ENCODE measurements at regions not wholly inside any gene's neighbourhood (a gene's known extent, or its start where the extent isn't known, plus 50 kb on each side); places are given as distances from the start of the nearest gene placed in this dataset.

DNA sequence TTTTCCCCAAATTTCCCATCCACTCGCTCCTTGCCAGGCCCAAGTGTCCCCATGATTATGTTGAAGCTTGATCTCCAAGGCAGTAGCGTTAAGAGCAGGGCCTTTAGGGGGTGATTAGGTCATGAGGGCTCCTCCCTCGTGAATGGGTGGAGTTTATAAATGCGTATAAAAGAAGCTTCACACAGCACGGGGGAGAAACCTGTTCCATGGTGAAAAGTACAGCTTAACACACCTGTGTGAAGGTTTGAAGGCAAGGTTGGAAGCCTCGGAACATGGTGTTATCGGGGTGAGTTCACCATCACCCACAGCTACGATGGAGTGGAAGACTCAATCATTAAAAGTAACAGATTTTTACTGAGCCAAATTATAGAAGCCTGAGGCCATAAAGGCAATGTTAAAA, 137.4 kb upstream of the ALKAL2 start:
- DNase-seq = no peak

DNA sequence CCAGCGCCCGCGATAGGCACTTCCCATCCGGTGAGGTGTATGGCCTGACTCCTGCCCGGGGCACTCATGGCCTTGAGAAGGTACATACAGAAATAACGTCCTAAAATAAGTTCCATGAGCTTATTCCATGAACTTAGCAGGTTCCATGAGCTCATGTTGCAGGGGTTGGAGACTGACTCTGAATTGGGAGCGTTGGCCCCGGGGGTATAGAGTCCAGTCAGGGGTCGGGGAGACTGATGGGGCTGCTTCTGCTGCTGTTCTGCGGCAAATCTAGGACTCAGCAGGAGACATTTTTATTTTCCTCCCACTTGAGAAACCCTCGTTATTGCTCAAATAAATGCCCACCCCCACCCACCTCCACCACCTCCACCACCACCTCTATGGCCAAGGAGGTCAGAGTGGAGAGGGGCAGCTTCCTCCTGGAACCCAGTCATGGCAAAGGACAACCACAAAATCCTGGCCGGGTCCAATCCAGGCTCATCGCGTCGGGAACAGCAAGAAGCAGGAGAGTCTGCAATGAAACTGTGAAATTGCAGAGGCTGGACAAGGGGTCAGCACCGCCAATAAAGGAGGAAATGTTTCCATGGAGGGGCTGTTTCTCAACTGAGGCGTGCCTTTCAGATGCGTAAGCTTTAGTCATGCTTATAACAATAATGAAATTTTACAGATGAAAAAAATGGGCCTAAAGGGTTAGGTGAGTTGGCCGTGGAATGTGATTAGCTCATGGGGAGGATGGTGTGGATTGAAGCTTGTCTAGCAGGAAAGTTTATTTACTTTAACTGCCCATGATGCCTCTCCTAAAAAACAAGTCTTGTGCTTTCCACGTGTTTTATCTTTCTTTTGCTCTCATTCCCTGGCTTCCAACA, 136.6 kb upstream of the ALKAL2 start:
- no peak for DNase-seq

DNA sequence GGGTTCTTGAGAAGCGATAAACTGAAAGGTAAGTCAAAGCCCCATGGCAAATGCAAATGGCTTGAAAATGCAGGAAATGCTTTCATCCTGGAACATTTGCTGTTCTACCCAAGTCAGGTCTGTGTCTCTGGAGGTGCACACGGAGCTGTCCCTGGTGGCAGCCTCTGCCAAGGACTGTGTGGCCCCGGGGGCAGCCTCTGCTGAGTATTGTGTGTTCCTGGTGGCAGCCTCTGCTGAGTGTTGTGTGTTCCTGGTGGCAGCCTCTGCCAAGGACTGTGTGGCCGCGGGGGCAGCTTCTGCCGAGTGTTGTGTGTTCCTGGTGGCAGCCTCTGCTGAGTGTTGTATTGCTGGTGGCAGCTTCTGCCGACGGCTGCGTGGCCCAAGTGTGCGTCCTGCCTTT, 135.6 kb upstream of the ALKAL2 start:
- DNase-seq = no peak

DNA sequence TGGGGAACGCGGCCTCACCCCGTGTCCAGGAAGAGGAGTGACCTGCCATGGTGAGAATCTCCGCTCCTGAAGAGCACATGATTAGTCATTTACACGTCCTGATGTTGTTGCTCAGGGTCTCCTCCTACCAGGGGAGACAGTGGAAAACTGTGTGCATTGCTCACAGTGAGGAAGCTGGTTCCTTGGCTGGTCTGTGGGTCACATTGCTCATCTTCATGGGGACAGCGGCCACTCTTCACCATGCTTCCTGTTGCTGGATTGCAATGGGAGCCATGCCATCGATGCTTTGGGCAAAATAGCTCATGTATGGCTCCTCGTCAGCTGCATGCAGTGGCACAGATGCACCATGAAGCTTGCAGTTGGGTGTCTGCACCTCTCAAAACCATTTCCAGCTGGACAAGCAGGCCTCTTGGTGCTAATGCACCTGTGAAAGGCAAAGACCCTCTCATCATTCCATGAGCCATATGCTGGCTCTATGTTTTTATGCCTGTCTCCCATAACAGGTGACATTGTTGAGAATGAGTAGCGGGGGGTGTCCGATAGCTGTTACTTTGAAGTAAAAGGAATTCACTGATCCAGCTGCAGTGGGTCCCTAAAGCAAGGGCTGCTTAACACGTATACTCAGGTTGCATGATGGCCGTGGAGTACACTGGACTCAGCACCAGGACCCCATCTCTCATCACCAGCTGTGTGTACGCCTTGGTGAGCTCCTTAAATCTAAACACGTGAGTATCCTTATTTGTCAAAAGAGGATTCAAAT, 135.0 kb upstream of the ALKAL2 start:
- no peak for DNase-seq

DNA sequence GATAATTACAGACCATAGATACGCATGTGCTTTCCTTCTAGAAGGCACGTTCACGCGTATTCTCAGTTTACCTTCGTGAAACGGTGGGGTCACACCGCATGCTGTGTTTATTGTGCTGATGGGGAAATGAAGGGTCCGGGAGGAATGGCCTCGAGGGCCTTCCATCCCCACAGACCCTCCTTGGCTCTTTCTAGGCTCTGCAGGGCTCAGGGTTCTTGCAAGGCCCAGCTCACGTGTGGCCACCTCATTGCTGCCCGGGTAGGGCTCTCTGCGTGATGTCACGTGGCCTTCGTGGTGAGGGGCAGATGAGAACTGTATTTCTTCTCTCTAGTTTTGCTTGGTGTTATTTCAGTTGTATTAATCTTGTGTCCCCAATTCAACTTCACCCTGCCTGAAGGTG, 133.5 kb upstream of the ALKAL2 start:
- DNase-seq = no peak

DNA sequence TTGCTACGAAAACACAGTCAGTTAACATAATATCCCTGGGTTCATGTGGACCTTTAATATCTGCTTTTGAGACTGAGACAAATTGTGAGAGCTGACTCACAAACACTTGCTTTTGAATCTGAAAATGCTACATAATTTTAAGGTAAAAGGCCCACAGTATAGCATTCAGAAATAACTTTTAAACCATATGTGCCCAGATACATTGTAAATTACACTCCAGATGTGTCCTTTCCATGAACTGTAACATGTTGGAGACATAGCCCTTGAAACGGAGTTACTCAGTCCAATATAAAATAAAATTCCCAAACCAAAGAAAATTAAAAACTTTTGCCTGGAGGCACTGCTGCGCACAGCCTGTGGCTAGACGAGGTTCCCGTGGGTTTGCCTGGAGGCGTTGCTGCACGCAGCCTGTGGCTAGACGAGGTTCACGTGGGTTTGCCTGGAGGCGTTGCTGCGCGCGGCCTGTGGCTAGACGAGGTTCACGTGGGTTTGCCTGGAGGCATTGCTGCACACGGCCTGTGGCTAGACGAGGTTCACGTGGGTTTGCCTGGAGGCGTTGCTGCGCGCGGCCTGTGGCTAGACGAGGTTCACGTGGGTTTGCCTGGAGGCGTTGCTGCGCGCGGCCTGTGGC, 131.9 kb upstream of the ALKAL2 start:
- DNase-seq = no peak

DNA sequence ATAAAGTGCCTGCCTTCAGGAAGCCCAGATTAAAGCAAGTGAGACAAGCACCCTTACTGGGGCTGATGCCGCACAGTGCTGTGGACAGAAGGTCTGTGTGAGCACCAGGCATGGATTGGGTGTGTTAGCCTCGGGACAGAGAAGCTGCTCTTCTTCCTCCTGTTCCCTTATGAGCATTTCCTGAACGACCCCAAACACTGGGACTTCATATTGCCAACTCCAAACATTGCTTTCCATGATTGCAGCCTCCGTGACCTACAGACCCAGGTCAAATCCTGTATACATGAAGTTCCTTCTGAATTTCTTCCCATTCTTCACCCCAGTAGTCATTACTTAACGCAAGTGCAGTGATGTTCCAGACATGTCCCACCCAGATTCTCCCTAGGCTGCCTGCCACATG, 129.8 kb upstream of the ALKAL2 start:
- DNase-seq = no peak

DNA sequence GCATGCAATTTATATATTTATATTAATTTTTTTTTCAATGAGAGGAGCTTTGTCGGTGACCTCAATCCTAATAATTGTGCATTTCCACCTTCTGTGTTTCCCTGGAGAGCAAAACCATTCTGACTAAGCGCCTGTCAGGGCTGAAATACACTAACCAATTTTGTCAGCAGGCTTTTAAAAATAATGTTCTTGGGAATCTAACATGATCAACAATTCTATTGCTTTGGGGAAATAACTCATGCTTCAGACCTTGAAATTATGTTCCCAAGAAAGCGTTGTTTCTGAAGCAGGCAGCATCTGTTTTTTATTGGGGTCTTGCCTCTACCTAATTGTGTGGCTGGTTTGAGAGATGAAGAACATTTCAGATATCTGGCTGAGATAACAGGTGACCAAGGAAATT, 129.1 kb upstream of the ALKAL2 start:
- DNase-seq = no peak

DNA sequence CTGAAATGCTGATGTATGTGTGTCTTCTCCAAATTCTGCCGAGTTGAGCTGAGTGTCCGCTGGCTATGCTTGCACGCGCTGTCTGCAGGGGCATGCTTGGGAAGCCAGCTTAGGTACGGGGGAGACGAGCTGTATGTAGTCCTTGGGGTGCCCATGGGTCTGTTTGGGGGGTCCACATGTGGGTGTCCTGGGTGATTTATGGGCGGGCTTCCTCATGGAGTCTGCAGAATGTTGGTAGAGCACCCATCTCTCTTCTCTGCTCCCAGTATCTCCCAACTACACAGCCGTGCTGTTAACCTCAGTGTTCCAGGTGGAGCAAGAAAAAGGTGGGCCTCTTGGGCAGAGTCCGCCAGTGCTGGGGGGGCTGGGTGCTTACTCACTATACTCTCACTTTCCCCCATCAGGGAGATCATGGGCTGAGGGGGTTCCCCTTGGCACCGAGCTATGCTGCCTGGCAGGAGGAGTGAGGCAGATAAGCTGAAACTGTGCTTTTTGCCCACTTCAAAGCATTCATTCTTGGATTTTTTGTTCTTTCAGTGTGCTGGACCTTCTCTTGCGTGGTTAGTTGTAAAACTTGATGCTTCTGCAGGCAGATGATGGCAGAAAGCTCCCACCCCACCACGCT, 128.2 kb upstream of the ALKAL2 start:
- no peak for DNase-seq

DNA sequence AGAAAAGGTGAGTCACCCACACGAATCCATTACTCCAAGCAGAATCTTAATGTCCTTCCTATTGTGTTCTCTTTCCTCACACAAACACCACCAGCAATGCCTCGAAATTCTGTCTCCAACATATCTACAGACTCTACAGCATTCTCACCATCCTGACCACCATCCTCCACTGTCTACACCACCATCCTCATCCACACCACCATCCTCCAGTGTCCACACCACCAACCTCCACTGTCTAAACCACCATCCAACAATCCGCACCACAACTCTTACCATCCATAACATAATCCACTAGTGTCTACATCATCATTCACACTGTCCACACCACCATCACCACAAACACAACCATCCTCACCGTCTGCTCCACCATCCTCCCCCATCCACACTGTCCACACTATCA, 121.6 kb upstream of the ALKAL2 start:
- DNase-seq = no peak

DNA sequence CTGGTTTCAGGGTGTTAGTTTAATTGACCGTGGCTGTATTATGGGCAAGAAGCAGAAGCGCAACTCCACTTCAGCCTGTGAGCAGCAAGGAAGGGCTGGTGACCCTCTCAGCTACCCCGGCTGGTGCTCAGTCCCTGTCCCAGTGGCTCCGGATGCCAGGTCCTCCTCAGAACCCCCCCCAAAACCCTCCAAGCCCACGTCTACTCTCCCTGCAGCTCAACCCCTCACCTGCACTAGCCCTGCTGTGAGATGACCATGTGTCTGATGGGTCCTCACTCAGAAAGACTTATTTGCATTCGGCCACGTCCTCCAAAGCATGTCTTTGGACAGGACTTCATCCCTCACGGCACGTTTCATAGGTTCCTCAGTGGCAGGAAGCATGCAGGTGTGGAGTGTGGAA, 119.7 kb upstream of the ALKAL2 start:
- DNase-seq = no peak

DNA sequence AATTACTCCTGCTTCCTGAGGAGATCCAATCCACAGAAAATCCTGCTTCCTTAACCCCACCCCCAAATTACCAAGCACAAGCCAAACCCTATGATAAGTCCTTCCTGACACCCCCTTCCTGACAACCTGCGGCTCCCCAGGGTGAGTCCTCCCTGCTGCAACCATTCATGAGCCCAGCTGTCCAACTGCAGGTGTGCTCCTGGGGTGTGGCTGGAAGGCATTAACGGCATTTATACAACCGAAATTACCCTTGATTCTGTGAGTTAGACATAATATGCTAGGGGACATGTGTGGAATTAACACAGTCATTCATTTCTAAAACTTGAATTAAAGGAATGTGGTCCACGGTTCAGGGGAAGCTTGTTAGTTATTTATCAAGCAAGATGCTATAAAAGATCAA, 119.0 kb upstream of the ALKAL2 start:
- no peak for DNase-seq

DNA sequence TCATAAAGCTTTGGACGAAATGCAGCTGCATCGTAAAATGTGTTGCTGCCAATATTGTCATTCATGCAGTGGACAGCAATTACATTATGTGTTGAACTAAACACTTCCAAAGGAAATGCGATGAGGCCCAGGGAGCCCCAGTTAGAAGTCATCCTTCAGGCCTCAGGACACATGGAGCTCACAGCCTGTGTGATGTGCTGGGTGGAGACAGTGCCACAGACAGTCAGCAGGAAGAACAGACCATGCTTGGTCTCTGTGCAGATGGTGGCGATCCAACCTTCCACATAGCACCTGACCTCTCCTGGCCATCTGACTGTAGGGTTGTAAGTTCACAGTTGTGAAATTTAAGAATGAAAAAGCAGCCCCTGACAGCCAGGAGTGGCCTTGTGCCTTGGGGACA, 118.3 kb upstream of the ALKAL2 start:
- DNase-seq = no peak

DNA sequence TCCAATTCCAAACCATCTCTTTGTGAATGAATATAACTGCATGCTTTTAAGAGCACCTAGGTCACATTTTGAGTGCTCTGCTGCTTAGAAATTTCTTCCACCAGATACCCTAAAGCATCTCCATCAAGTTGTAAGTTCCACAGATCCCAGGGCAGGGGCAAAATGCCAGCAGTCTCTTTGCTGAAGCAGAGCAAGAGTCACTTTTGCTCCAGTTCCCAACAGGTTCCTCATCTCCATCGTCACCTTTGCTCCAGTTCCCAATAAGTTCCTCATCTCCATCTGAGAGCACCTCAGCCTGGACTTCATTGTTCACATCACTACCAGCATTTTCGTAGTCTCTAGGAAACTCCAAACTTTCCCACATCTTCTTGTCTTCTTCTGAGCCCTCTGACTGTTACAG, 116.7 kb upstream of the ALKAL2 start:
- DNase-seq = no peak

DNA sequence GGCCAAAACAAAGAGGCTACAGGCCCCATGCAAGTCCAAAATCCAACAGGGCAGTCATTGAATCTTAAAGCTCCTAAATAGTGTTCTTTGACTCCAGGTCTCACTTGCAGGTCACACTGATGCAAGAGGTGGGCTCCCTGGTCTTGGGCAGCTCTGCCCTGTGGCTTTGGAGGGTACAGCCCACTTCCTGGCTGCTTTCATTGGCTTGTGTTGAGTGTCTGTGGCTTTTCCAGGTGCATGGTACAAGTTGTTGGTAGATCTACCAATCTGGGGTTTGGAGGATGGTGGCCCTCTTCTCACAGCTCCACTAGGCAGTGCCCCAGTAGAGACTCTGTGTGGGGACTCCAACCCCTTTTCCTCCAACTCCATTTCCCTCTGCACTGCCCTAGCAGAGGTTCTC, 115.8 kb upstream of the ALKAL2 start:
- no peak for DNase-seq

DNA sequence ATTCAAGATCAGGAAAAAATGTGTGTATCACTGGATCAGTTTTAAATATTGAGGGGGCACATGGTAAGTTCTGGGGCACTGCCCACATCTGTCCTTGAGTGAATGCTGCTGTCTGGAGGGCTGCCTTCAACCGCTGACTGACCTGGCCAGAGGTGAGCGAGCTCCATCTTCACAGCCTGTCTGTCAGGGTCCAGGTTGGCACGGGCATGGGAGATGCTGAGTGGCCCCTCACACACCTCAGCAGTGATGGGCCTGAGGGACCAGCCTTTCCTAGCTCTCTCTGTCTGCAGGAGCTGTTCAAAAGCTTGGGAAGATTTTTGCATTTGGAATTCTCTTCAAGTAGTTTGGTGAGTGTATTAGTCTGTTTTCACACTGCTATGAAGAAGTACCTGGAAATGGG, 114.8 kb upstream of the ALKAL2 start:
- no peak for DNase-seq

DNA sequence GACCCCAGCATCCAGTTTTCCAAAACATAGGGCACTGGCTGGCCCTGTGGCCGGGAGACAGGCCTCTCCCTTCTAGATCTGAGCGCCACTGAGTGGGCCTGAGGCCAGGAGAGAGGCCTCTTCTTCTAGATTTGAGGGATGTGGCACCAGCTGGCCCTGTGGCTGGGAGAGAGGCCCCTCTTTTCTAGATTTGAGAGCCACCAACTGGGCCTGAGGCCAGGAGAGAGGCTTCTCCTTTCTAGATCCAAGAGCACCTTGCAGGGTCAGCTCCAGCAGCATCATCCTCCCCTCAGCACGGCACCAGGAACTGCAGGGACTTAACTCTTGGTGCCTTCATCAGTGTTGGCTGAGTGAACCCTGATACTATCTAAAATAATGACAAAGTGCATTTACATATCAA, 114.3 kb upstream of the ALKAL2 start:
- no peak for DNase-seq

DNA sequence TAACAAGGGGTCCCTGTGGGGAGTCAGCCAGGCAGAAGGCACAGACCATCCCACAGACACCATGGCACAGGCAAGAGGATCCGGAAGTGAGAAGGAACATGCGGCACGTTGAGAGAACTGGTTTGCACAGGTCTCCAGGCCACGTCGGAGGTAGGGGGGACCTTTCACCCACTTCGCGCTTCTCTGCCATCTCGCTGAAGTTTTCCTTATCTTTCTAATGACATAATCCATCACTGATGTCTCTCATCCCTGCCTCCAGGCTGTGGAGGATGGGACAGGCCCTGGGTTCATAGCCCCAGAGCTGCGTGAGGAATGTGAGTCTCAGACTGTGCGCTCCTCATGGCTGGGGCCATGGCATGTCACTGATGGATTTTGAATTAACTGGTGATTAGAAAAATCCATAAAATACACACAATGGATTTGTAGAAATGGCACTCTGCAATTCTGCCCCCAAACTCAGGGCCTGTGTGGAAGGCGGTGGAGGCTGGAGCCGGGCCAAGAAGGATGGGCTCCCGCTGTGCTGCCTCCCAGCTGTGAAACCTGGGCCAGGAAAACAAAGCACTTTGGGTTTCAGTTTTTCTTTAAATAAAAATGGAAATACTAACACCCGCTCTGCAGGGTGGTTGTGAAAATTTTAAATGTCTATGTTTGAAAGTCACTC, 113.3 kb upstream of the ALKAL2 start:
- no peak for DNase-seq

DNA sequence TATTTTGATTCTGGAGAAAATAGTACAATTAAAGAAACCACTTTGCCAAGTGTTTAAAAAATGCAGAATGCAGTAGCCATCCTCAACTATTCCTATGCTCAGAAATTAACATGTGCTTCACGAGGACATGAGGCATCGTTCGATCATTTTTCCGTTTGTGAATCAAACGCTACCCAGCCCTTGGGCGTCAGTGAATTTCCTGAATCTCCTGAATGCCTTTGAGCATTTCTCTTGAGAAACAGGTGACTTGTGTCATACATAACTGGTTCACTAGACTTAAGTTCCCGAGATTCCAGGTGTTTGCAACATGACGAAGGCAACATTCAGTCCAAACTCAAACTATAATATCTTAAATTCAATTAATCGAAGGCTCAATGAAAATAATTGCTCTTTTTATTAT, 110.0 kb upstream of the ALKAL2 start:
- DNase-seq = no peak

DNA sequence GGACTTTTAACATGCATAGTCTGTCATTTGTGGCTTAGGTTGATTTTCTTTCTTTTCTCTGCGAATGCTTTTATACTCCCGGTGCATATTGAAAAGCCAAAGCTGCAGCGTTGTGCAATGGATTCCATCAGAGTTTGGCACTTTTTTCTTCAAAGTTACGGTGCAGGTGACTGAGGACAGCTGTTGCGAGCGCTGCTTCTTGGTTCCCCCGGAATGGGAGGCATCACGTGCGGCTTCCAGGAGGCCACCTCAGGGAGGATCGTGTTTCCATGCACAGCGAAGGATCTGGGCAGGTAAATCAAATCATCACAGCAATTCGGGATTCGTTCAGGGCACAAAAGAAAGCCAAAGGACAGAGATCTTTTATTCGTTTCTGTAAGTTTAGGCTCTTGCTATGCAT, 109.6 kb upstream of the ALKAL2 start:
- DNase-seq = no peak

DNA sequence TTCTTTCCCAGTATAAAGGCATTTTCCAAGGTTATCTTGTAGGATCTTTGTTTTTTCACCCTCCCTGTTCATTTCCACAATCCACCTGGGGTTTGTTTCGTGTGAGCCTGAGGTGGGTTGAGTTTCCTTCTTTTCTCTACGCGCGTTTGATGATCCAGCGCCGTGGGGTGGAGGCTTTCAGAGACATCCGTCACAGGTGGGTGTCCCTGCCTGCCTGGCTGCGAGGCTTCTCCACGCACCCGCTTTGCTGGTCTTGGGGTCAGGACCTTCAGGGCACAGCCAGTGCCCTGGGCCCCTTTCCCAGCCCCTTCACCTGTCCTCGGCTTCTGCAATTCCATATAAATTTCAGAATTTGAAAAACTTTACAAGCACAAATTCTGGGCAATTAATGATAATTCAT, 109.0 kb upstream of the ALKAL2 start:
- DNase-seq = no peak

DNA sequence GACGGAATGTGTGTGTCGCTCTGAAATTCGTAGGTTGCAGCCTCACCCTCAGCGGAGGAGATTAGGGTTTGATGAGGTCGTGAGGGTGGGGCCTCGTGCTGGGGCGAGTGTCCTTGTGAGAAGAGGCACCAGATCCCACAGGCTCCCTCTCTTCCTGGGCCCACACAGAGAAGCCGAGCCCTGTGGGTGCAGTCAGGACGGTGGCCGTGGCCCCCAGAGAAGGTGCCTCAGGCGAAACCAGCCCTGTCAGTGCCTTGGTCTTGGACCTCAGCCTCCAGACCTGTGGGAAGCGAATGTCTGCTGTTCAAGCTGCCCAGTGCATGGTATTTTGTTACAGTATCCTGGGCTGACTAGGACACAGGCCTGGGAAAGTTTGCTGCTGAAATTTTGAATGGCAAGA, 108.0 kb upstream of the ALKAL2 start:
- no peak for DNase-seq
